TTC549 (cell line): ENCODE measurements at regions not wholly inside any gene's neighbourhood (a gene's known extent, or its start where the extent isn't known, plus 50 kb on each side); places are given as distances from the start of the nearest gene placed in this dataset.

ENCODE experiments used
- FAIRE-seq: peaks from 2 replicates; lab custom pipeline; 2012; peaks lifted over from hg19 to GRCh38; lab: Jason Lieb, UNC

DNA sequence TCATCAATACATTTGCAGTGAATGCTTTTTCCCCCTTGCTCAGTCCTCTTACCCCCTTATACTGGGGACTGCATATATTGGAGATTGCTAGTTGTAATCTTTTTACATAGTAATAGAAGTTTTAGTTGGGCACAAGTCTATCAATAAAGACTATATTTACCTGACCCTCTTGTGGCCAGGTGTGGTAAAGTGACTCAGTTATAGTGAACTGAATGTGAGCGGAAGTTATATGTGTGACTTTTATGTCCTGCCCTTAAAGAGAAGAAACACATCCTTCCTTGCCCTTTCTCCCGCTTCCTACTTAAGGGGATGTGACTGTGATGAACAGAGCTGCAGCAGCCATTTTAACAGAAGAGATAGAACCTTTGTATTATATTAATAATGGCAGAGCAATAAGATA, 362.0 kb downstream of the METTL15 start:
- FAIRE-seq = no peak

DNA sequence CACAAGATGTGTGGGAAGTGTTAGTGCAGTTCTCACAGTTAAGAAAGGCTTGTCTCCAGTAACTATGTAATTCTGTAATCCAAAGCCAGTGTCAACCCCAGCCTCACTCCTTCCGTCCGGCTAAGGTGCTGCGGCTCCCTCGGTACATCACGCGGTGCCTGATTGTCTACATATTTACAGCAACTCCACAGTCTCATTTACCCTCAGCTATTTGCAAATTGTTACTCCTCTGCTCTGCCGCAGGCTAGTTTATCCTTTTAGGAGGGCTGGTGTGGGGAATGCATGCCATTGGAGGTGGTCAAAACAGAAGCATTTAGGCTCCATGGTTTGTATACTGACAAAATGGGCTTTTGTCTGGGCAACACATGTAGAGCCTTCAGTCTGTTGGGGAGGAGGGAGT, 358.3 kb downstream of the METTL15 start:
- FAIRE-seq = no peak

DNA sequence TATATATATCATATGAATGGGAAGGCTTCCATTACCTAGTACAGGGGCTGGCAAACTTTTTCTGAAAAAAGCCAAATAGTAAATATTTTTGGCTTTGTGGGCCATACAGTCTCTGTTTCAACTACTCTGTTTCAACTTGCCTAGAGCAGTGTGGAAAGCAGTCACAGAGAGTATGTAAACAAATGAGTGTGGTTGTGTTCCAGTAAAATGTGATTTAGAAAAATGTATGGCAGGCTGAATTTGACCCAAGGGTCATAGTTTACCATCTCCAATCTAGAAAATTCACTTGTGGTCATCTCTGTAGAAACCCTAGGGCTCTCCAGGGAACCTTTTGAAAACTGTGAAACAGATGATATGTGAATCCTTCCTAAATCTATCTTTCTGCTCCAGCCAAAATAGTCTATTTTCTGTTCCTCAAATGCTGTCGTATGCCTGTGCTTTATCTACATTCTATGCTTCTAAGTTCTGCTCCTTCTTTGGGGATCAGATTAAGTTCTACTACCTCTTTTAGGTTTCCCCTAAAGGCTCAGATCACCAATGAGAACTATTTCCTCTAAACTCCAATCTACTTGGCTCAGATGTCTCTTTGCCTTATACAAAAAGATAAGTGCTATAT, 356.2 kb downstream of the METTL15 start:
- no peak for FAIRE-seq

DNA sequence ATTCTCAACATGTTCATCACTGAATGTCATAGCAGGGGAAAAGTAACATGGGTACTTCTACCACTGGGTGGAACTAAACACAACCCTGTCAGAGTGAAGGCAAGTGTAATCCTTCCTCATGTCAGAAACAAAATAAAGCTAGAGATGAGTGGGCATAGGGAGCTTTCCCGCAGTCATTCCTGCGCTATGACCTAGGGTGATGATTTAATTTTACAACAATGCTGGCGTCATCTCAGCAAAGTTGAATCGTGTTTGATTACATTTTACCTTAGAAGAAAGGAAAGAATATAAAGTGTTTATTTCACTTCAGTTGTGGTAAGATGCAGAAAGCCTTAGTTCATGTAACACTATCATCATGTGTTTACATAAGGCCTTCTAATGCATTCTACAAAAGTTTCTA, 355.6 kb downstream of the METTL15 start:
- FAIRE-seq = no peak

DNA sequence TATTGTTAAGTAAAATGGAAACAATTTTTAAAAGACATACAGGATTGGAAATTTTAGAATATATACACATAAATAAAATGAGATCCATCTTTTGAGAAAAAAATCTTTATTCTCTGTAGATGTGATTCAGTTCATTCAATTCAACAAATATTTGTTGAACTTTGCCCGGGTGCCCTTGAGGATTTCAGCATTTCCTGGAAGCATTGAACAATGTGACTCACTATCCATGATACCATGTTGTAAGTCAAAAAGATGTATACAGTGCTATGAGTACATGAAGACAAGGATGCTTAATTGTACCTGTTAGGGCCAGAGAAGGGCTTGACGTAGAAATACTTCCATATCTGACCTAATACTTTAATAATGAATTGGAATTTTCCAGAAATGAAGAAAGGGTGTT, 353.7 kb downstream of the METTL15 start:
- FAIRE-seq = no peak

DNA sequence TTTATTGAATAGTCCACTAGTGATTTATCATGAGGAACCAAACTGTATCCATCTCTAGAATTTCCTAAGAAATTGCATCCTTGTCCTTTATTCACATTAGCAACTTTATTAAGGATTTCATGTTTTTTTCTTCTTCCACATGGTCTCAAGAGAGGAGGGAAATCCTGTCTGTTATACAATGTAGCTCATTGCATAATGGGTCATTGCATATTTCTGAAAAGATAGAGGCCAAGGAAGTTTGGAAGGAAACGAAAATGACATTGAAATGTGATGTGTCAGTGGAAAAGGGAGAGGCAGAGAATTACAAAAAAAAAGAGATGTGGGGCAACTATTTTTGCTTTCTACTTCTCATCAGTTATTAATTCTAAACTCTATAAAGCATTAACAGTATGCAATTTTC, 353.1 kb downstream of the METTL15 start:
- FAIRE-seq = no peak

DNA sequence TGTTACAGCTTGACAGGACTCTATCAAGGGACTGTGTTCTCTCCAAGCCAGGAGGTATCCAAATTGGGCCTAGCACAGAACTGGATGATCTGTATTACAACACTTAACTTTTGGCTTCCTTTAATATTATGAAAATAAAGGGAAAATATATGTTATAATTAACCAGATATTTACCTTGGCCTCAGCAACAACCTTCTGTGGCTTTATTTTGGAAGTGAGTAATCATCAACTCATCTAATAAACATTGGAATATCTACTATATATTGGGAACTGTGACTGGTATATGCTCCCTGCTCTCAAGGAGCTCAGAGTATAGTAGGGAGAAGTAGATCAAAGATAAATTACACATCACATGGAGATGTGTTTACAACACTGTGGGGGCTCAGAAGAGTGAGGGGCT, 352.2 kb downstream of the METTL15 start:
- no peak for FAIRE-seq

DNA sequence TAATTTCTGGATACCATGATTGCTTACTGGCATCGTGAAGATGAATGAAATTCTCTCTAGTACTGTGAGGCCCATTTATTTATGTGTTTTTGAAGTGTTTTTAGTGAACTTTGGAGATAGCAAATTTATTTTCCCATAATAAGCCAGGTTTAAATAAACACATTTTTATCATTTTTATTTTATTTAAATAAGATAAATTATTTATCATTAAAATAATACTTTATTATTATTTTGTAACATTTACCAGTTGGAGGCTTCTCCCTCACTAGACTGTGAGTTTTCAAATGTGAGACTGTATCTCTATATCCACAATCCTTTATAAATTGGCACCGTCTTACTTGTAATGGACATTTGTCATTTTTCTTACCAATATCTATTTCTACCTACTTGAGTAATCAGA, 351.7 kb downstream of the METTL15 start:
- no peak for FAIRE-seq

DNA sequence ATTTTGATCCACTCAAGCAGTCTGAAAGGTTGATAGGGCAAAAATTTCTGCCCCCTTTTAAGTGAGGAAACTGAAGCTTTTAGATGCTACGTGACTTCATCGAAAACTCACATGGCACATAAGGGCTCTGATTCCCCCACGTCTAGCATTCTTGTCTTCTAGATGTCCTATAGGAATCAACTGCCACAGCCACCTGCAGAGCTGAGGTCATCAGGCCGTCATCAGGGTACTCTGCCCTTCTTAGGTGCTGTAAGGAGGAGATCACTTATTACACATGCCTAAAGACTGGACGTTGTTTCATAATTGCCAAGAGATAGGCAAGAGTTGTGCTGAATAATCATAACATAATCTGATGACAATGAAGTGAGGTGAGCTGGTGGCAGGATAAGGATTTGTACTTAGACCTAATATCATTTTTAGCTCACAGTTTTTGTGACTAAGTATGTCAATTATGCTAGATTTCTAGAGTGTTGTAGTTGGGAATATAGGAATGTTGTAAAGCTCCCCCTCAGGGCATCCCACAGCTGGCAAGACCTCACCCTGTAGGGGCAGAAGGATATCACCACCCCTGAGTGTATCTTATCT, 349.4 kb downstream of the METTL15 start:
- FAIRE-seq = no peak

DNA sequence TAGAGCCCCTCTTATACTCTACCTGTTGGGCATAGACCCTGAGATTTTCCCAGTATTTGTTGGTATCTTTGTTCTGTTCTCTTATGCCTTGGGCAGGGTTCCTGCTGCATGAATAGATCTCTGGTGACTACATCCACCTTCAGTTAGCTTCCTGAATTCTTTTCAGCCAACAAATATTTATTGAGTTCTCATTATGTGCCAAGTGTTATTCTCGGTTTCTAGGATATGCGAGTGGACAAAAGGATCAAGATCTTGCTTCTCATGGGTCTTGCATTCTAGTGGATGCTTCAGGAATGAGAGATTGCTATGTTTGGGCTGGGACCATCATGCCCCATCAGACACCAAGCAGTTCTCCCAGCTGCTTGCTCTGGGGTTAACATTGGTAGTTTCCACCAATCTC, 340.0 kb downstream of the METTL15 start:
- no peak for FAIRE-seq

DNA sequence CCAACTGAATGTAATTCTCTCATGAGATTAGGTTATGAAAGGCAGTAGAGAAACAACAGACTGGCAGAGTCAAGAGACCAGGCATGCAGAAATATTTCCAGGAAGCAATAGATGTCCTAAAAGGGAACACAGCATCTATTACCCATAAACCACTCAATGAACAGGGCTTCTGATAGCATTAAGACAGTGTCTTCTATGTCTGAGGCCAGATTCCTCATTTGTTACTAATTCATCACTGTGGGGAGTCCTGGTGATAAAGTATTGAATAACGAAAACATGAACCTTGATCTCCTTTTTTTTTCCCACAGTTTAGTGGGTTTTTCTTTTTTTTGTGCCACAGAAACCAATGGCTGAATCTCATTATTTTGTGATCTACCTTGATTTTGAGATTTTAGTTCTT, 339.0 kb downstream of the METTL15 start:
- no peak for FAIRE-seq

DNA sequence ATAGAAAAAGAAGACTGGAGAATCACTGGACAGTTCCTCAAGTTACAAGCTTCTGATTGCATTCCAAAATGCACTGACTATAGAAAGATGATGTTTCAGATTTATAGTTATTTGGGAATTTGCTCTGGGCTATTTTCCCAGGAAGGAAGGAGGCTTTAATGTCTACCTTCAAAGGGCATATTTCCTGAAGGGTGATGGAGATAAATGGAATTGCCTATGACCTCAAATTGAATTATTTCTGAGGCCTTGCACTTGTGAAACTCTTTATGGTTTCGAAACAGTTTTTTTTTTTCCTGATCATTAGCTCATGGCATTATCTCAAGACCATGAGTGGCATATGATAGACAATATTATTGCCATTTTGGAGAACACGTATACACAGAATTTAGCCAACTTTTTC, 333.9 kb downstream of the METTL15 start:
- FAIRE-seq = no peak

DNA sequence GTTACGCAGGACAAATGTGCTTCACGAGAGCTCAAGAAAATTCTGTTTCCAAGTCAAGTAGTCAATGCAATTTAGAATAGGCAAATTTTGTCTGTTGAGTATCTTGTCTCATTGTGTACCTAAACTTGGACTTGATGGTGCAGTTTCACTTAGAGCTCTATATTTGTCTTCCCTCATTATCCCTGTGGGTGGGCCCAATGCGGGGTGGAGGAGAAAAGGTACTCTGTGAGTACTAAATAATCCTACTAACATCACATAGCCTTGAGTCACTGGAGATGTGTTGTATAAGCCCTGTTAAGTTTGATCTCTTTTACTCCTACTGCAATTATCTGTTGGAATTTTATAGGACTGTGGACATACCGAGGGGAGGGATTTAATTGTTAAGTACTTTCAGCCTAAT, 331.2 kb downstream of the METTL15 start:
- FAIRE-seq = no peak

DNA sequence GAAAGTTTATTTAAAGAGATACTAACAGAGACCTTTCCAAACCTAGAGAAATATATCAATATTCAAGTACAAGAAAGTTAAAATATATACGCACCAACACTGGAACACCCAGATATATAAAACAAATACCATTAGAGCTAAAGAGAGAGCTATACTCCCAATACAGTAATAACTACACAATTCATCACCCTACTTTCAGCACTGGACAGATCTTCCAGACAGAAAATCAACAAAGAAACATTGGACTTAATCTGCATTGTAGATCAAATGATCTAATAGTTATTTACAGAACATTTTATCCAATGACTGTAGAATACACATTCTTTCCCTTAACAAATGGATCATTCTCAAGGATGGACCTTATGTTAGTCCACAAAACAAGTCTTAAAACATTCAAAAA, 311.9 kb downstream of the METTL15 start:
- no peak for FAIRE-seq

DNA sequence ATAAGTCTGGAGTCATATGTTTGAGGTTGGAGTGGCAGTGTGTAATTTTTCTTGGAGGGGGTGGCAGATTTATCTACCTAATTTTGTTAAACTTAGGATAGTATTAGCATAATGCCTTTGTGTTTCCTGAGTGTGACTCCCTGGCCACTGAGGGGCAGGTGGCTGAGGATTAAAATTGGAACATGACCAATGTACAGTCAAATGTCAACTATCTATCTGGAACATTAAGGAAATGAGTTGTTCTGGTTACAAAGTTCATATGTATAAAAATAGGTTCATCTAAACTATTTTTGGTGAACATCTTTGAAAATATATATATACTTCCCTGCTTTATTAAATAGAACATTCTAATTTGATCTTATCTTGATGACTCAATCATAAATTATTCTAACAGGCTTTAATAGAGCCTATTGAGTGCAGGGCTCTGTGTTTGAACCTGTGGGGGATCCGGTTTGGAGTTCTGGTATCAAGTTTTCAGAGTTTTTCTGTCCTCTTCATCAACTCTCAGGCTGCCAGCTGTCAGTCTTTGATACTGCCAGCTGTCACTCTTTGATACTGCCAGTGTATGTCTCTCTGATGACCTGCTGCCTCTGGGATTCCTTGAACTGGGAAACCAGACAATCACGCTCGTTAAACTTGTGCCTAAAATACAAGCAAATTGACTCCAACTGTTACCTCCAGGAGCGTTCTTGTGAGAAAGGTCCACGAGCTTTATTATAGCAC, 309.6 kb downstream of the METTL15 start:
- FAIRE-seq = no peak

DNA sequence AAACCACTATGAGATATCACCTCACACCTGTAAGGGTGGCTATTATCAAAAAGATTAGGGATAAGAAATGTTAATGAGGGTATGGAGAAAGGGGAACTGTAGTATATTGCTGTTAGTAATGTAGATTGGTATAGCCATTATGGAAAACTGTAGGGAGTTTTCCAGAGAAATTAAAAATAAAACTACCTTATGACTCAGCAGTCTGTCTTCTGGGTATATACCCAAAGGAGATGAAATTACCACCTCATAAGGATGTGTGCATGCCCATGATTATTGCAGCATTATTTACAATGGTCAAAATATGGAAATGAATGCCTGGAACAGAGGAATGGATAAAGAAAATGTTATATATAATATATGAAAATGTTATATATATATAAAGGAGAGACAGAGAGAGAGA, 303.8 kb downstream of the METTL15 start:
- no peak for FAIRE-seq

DNA sequence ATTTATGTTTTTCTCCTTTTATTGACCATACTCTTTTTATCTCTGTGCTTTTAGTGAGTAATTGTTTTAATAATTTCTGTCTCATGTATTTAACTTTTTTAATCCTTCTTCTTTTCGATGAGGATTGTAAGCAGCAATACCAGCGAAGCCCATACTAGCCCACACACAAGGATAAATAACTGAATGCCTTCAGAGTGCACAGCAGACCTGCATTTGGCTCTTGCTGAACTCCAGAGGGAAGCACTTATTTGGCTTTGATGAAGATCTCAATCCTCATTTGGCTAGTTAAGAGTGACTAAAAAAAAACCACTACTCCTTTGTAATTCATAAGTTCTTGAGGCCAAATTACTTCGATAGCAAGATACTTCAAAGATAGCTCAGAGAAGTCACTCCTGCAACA, 293.3 kb downstream of the METTL15 start:
- no peak for FAIRE-seq

DNA sequence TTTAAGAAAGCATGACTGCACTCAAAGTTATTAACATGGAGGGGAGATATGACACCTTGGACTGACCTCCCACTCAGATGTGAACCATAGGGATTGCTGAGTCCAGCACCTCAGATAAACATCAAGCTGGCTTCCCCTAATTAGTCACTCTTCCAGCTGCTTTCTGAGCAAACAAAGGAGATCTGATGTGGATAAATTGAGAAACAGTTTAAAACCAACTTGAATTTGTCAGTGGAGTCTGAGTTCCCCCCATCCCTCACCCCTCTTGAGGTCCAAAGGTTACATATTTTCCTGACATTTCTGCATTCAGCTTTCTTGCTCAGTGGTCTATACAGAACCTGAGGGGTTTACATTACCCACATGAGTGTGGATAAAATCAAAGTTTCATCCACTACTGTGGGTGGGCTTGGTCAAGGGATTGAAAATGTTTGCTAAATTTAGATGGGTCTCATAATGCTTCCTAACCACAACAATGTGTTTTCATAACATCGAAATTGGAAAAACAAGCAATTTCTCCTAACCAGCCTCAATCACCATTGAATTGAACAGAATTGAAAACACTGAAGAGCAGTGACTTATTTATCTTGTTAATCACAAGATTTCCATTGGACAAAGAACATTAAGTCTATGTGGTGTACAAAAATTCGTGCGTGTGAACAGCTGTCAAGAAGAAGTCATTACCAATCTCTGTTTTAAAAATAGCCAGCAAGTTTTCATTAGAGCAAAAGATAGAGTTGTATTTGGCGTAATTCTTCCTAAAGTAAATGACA, 292.3 kb downstream of the METTL15 start:
- no peak for FAIRE-seq

DNA sequence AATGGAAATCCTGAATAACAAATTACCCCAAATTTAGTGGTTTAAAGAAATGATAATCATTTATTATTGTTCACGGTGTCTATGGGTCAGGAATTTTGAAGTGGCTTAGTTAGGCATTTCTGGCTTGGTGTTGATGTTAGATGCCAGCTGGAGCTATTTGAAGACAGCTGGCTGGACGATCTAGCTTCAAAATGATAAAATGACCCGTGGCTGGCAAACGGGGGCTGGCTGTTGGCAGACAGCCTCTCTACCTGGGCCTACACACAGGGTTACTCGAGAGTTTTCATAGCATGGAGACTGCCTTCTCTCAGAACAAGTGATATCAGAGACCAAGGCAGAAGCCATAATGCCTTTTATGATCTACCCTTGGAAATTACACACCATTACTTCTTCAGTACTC, 285.2 kb downstream of the METTL15 start:
- FAIRE-seq = no peak

DNA sequence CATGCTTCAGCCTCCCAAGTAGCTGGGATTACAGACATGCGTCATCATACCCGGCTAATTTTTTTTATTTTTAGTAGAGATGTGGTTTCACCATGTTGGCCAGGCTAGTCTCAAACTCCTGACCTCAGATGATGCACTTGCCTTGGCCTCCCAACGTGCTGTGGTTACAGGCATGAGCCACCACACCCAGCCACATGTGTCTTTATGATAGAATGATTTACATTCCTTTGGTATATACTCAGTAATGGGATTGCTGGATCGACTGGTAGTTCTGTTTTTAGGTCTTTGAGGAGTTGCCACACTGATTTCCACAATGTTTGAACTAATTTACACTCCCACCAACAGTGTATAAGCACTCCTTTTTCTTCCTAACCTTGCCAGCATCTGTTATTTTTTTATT, 276.2 kb downstream of the METTL15 start:
- FAIRE-seq = no peak

DNA sequence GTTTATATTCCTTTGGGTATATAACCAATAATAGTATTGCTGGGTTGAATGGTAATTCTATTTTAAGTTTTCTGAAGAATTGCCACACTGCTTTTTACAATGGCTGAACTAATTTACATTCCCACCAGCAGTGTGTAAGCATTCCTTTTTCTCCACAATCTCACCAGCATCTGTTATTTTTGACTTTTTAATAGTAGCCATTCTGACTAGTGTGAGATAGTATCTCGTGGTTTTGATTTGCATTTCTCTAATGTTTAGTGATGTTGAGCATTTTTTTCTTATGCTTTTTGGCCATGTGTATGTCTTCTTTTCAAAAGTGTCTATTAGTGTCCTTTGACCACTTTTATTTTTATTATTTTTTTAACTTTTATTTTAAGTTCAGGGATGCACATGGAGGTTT, 275.3 kb downstream of the METTL15 start:
- no peak for FAIRE-seq
